ENCODE measurements at regions not wholly inside any gene's neighbourhood (a gene's known extent, or its start where the extent isn't known, plus 50 kb on each side); places are given as distances from the start of the nearest gene placed in this dataset.
A peak's percentile ranks its signal among the peaks of the same experiment; 100 is the strongest.
"Not testable (repeated sequence)": the region's sequence is repeated elsewhere in the genome, so short reads cannot be mapped to it uniquely, and the experiment has no call there.

- Mint-ChIP-seq H3K27me3 (ENCODE audit: low read depth) (peaks cover 5% of the 10 kb centered on the region), H3K9me3 (peaks cover 24% of the 10 kb centered on the region), H3K36me3 (no peaks in the 10 kb centered on the region), H3K4me1 (no peaks in the 10 kb centered on the region), H3K4me3 (no peak overlapping the region), H3K27ac (no peak overlapping the region)
- no peak for TF ChIP-seq CTCF (IDR thresholded peaks at IDR 0.05; ENCODE audit: unreplicated experiment)
- DNase-seq (ENCODE audit: low spot score in 2 of 2, unreplicated experiment in 2 of 2) = no peak
Observed at GRCh38 chr7:86372262-86372661, 271.4 kb upstream of the GRM3 start.

GRCh38 chr7:86366946-86367345, 276.8 kb upstream of the GRM3 start:
- H3K4me3 Mint-ChIP-seq = no peak overlapping the region
- no peak for TF ChIP-seq CTCF (IDR thresholded peaks at IDR 0.05; ENCODE audit: unreplicated experiment)
- no peak overlapping the region for H3K27ac Mint-ChIP-seq
- H3K9me3 Mint-ChIP-seq = peaks cover 6% of the 10 kb centered on the region
- DNase-seq (ENCODE audit: low spot score in 2 of 2, unreplicated experiment in 2 of 2) = no peak
- no peaks in the 10 kb centered on the region for H3K4me1 Mint-ChIP-seq
- peaks cover 1% of the 10 kb centered on the region for H3K27me3 Mint-ChIP-seq (ENCODE audit: low read depth)
- no peaks in the 10 kb centered on the region for H3K36me3 Mint-ChIP-seq

GRCh38 chr7:86340407-86340806, 303.3 kb upstream of the GRM3 start:
- H3K9me3 Mint-ChIP-seq; H3K27me3 Mint-ChIP-seq (ENCODE audit: low read depth); DNase-seq (ENCODE audit: low spot score in 2 of 2, unreplicated experiment in 2 of 2); H3K27ac Mint-ChIP-seq; H3K36me3 Mint-ChIP-seq; H3K4me1 Mint-ChIP-seq: not testable (repeated sequence)
- peak overlapping the region; percentile 74 for H3K4me3 Mint-ChIP-seq

- Mint-ChIP-seq H3K4me3 (no peak overlapping the region), H3K27ac (no peak overlapping the region), H3K9me3 (peaks cover 5% of the 10 kb centered on the region), H3K27me3 (ENCODE audit: low read depth) (no peaks in the 10 kb centered on the region), H3K4me1 (no peaks in the 10 kb centered on the region), H3K36me3 (no peaks in the 10 kb centered on the region)
- DNase-seq (ENCODE audit: low spot score in 2 of 2, unreplicated experiment in 2 of 2) = no peak
- TF ChIP-seq CTCF (IDR thresholded peaks at IDR 0.05; ENCODE audit: unreplicated experiment) = no peak
Observed at GRCh38 chr7:86339051-86339450, 304.7 kb upstream of the GRM3 start.

DNA sequence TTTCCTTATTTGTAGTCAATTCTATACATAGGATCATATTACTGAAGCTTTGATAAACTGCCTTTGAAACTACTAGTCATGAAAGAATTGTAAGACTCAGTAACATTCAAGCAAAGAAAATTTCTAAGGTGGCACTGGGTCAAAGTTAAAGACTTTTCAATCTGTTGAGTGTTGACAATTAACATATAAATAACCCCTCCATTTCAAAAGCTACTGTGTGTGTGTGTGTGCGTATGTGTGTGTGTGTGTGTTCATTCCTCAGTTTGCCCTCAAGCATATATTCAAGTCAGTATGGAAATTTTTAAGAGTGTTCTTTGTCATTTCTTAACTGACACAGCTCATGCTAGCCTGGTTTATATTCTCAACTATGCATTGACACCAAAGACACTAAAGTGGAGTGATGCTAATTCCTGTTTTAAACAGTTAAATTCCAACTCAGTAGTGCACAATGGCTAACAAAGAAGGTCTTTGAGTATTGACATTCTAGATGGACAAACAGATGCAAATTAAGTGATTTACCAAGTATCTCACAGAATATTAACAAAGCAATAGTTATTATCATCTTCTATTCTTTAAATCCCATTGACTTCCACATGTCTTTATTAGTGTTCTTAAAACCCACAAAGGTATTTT, 314.8 kb upstream of the GRM3 start:
- H3K4me1 Mint-ChIP-seq = no peaks in the 10 kb centered on the region
- H3K27me3 Mint-ChIP-seq (ENCODE audit: low read depth) = no peaks in the 10 kb centered on the region
- TF ChIP-seq CTCF (IDR thresholded peaks at IDR 0.05; ENCODE audit: unreplicated experiment) = no peak
- no peak overlapping the region for H3K27ac Mint-ChIP-seq
- DNase-seq (ENCODE audit: low spot score in 2 of 2, unreplicated experiment in 2 of 2) = no peak
- no peak overlapping the region for H3K4me3 Mint-ChIP-seq
- no peaks in the 10 kb centered on the region for H3K36me3 Mint-ChIP-seq
- no peaks in the 10 kb centered on the region for H3K9me3 Mint-ChIP-seq

- H3K9me3 Mint-ChIP-seq = no peaks in the 10 kb centered on the region
- no peak overlapping the region for H3K4me3 Mint-ChIP-seq
- no peak for TF ChIP-seq CTCF (IDR thresholded peaks at IDR 0.05; ENCODE audit: unreplicated experiment)
- H3K36me3 Mint-ChIP-seq = no peaks in the 10 kb centered on the region
- H3K4me1 Mint-ChIP-seq = no peaks in the 10 kb centered on the region
- DNase-seq (ENCODE audit: low spot score in 2 of 2, unreplicated experiment in 2 of 2) = no peak
- H3K27me3 Mint-ChIP-seq (ENCODE audit: low read depth) = no peaks in the 10 kb centered on the region
- no peak overlapping the region for H3K27ac Mint-ChIP-seq
Observed at GRCh38 chr7:86326847-86327246, 316.9 kb upstream of the GRM3 start.
